ENCODE measurements at regions not wholly inside any gene's neighbourhood (a gene's known extent, or its start where the extent isn't known, plus 50 kb on each side); places are given as distances from the start of the nearest gene placed in this dataset.
"Not testable (repeated sequence)": the region's sequence is repeated elsewhere in the genome, so short reads cannot be mapped to it uniquely, and the experiment has no call there.

GRCh38 chr12:63508543-63508942 lies 159.8 kb downstream of the DPY19L2 start:
- FAIRE-seq = no peak

GRCh38 chr12:63499567-63499966 lies 168.7 kb downstream of the DPY19L2 start:
- no peak for FAIRE-seq

- no peak for FAIRE-seq
Measured at GRCh38 chr12:63498239-63498638, 170.1 kb downstream of the DPY19L2 start.

DNA sequence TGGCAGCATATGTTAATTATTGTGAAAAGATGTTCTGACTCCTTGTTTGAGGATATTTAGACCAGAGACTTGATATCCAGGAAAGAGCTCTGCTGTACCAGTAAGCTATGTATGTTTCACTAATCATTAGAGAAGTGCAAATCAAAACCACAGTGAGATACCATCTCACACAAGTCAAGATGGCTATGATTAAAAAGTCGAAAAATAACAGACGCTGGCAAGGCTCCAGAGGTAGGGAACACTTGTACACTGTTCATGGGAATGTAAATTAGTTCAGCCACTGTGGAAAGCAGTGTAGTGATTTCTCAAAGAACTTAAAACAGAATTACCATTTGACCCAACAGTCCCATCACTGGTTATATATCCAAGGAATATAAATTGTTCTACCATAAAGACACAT lies 171.6 kb downstream of the DPY19L2 start:
- no peak for FAIRE-seq

- FAIRE-seq = no peak
Measured at GRCh38 chr12:63495974-63496373, 172.3 kb downstream of the DPY19L2 start.

GRCh38 chr12:63493357-63493756 lies 174.9 kb downstream of the DPY19L2 start:
- FAIRE-seq = not testable (repeated sequence)

DNA sequence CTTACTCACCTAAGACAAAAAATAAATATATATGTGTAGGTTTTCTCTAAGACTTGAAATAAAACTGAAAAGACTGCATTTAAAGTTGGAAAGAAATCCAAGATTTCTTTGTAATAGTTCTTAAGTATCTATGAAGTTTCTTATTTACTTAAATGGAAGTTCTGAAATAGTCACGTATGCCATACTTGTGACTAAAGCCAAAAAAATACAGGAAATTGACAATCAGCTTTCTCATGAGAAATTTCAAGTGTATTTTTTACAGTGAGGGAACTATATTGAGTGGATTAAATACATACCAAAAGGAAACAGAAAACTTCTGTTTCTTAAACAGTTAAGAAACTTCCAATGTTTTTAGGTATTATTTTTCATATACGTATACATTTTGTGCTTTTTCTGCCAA lies 188.1 kb downstream of the DPY19L2 start:
- FAIRE-seq = no peak

DNA sequence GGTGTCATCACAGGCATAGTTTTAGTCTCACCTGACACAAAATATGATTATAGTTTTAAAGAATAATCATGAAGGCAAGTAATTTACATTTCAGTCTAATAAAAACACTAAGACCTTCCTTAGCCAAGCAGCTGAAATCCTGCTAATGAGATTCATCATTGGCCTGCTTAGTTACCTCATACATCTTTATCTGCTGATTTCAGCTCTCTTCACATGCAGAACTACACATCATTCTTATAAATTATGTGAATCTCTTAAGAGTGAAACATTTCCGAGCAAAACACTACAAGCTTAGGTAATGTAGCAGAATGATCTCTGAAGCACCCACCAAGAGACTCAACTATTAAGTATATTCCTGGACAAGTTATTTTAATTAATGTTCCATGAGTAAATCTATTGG lies 198.1 kb downstream of the DPY19L2 start:
- FAIRE-seq = no peak

- FAIRE-seq = no peak
Measured at GRCh38 chr12:63467951-63468350, 200.3 kb downstream of the DPY19L2 start.

- FAIRE-seq = no peak
Measured at GRCh38 chr12:63457857-63458256, 210.4 kb downstream of the DPY19L2 start.

DNA sequence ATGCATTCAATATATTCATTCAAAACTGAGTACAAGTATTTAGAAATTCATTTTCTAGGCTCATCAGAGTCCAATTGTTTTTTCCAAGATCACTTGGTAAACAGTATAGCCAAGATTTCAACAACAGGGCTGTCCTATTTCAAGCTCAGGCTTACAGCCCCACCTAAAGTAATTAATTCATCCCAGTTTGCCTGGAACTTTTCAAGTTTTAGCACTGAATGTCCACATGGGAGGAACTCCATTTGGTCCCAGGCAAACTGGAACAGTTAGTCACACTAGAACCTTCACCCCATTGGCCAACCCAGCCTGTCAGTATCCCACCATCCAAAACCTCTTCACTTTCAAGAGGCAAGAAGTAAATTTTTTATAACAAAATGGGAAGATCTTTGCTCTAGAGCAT lies 210.9 kb downstream of the DPY19L2 start:
- FAIRE-seq = no peak

DNA sequence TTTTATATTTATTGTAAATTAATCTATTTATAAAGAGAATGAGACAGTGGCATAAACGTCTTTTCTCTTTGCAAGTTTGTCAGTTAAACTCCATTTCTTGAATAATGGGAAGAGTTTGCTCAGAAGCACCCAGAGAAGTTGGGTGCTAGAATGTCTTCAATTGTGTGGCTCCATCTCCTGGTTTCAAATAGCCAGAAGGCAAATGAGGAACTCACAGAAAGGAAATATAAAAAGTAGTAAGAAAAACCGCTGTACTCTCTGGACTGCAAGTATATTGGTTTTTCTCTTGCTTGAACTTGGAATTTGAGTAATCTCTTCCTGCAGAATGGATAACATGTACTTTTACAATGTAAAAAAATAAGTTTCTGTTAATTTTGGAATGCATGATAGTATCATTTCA lies 217.5 kb downstream of the DPY19L2 start:
- no peak for FAIRE-seq

DNA sequence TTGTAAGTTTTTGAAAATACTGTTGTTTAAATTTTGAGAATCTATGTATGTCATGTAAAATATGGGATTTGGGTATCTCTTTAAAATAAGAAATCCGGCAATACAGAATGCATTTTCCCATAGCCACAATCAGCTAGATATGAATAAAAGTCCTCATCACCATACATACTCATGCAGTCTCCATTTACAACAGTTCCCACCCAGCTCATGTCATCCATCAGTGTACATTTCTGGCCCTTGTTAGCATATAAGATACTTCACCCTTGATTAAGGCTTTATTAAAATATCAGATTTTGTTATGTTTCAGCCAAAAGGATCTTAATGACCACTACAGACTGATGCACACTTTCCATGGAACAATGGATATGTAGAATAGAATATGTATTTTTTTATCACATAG lies 218.0 kb downstream of the DPY19L2 start:
- no peak for FAIRE-seq

- FAIRE-seq = no peak
Measured at GRCh38 chr12:63445224-63445880, 222.9 kb downstream of the DPY19L2 start.

GRCh38 chr12:63440048-63440447 lies 228.2 kb downstream of the DPY19L2 start:
- FAIRE-seq = no peak

DNA sequence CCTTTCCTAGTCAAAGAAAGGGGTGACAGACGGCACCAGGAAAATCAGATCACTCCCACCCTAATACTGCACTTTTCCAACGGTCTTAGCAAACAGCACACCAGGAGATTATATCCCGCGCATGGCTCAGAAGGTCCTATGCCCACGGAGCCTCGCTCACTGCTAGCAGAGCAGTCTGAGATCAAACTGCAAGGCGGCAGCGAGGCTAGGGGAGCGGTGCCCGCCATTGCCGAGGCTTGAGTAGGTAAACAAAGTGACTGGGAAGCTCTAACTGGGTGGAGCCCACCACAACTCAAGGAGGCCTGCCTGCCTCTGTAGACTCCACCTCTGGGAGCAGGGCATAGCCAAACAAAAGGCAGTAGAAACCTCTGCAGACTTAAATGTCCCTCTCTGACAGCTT lies 233.9 kb downstream of the DPY19L2 start:
- not testable (repeated sequence) for FAIRE-seq

GRCh38 chr12:63427969-63428368 lies 240.3 kb downstream of the DPY19L2 start:
- FAIRE-seq = not testable (repeated sequence)

DNA sequence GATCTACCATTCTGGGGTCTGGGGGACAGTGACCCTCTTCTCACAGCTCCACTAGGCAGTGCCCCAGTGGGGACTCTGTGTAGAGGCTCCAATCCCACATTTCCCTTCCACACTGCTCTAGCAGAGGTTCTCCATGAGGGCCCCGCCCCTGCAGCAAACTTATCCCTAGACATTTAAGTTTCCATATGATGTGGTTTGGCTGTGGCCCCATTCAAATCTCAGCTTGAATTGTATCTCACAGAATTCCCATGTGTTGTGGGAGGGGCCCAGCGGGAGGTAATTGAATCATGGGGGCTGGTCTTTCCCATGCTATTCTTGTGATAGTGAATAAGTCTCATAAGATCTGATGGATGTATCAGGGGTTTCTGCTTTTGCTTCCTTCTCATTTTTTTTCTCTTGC lies 241.3 kb downstream of the DPY19L2 start:
- FAIRE-seq = not testable (repeated sequence)

GRCh38 chr12:63424671-63425070 lies 243.6 kb downstream of the DPY19L2 start:
- no peak for FAIRE-seq

DNA sequence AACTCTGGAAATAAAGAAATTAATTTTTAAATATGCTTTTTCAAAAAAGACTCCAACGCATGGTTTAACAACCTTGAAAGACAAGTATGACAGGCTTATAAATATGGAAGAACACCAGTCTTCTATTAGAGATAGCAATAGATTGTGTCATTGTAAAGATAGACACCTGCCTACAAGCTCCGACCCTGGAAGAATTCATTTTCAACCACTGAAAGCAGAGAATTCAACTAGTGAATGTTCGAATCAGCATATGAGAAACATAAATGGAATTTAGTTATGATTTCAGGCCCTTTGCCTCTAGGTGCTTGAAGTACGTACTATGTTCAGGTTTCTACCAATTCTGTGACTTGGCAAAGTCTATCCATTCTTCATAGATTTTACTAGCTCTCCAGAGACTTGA lies 244.5 kb downstream of the DPY19L2 start:
- FAIRE-seq = no peak

DNA sequence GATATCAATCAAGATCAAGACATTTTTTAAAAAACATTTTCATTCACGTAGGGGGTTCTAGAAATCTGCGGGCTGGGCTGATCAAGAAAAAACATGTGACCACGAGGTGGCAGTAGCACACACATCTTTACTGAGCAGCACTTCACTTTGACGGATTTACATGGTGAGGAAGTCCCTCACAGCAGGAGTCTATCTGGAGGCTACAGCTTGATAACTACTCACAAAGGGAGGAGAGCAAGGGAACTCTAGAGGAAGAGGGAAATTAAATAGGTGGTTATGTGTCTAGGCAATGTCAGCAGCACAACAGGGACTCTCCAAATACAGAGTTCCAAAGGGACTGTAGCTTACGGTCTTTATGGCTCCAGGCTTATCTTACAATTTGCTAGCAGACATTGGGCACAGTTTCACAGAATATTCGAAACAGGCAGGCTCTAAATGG lies 248.1 kb downstream of the DPY19L2 start:
- FAIRE-seq = peak; percentile 86

- no peak for FAIRE-seq
Measured at GRCh38 chr12:63419154-63419553, 249.1 kb downstream of the DPY19L2 start.

GRCh38 chr12:63416788-63417187 lies 251.5 kb downstream of the DPY19L2 start:
- no peak for FAIRE-seq

GRCh38 chr12:63415357-63415756 lies 252.9 kb downstream of the DPY19L2 start:
- no peak for FAIRE-seq

DNA sequence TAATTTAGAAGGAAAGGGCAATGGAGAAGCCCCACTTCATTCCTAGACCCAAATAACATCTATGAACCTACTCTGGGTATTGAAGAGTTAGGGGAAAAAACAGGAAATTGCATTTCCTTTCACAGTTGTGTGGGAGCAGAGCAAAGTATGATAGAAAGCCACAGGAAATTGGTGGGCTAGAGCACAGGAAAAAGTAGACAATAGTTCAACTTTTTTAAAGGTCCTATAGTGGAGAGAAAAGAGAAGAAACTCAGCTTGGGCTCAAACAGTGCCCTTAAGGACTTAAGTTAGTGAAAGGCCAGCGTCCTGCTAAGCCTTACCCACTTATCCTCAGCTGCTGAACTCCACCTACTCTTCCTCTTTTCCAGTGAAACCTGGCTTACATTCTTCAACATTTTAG lies 258.1 kb downstream of the DPY19L2 start:
- no peak for FAIRE-seq

All from G401.6 (cell line).